Hepatocyte (in vitro differentiated cells): ENCODE measurements at regions not wholly inside any gene's neighbourhood (a gene's known extent, or its start where the extent isn't known, plus 50 kb on each side); places are given as distances from the start of the nearest gene placed in this dataset.

Experiments
- DNase-seq: peaks from one replicate; pipeline ENCODE4 v3.0.0-alpha.2; 2016; ENCODE audit warnings: low spot score
- H2AFZ ChIP-seq: fragments of 200-600 bp; sonication (generic); 2 replicates; pipeline ENCODE4 v1.6.0; 2016; ENCODE audit warnings: antibody characterized with exemption, mild to moderate bottlenecking
- H3K27ac ChIP-seq: fragments of 200-600 bp; sonication (generic); 2 replicates; pipeline ENCODE4 v1.5.1; 2016; ENCODE audit warnings: mild to moderate bottlenecking
- H3K27me3 ChIP-seq: fragments of 200-600 bp; sonication (generic); 2 replicates; pipeline ENCODE4 v1.6.1; 2016
- H3K36me3 ChIP-seq: fragments of 200-600 bp; sonication (generic); replicated peaks from 2 replicates; pipeline ENCODE4 v1.5.1; 2016; ENCODE audit warnings: low read depth; ENCODE audit not compliant: insufficient read depth
- H3K4me1 ChIP-seq: fragments of 200-600 bp; sonication (generic); 2 replicates; pipeline ENCODE4 v1.5.1; 2016; ENCODE audit warnings: mild to moderate bottlenecking, moderate library complexity; ENCODE audit not compliant: insufficient read depth
- H3K4me2 ChIP-seq: fragments of 200-600 bp; sonication (generic); 2 replicates; pipeline ENCODE4 v1.6.0; 2016
- H3K4me3 ChIP-seq: fragments of 200-600 bp; sonication (generic); 2 replicates; pipeline ENCODE4 v1.5.1; 2016; ENCODE audit warnings: mild to moderate bottlenecking
- H3K79me2 ChIP-seq: fragments of 200-600 bp; sonication (generic); 2 replicates; pipeline ENCODE4 v1.6.0; 2017; ENCODE audit warnings: mild to moderate bottlenecking
- H3K9me2 ChIP-seq: fragments of 200-600 bp; sonication (generic); replicated peaks from 2 replicates; pipeline ENCODE4 v1.6.0; 2017; ENCODE audit warnings: mild to moderate bottlenecking; ENCODE audit not compliant: insufficient read depth
- H3K9me3 ChIP-seq: fragments of 200-600 bp; sonication (generic); 2 replicates; pipeline ENCODE4 v1.5.1; 2016; ENCODE audit warnings: low read depth, mild to moderate bottlenecking
- H4K20me1 ChIP-seq: fragments of 200-600 bp; sonication (generic); 2 replicates; pipeline ENCODE4 v1.6.0; 2016; ENCODE audit warnings: mild to moderate bottlenecking; ENCODE audit not compliant: insufficient read depth, poor library complexity, severe bottlenecking
- CTCF ChIP-seq: fragments of 200-600 bp; sonication (generic); IDR thresholded peaks from 2 replicates; pipeline ENCODE4 v1.5.1; 2016; ENCODE audit warnings: antibody characterized with exemption, mild to moderate bottlenecking; ENCODE audit not compliant: poor library complexity
- EZH2 ChIP-seq: fragments of 200-600 bp; sonication (generic); IDR thresholded peaks from 2 replicates; pipeline ENCODE4 v1.6.1; 2016; ENCODE audit warnings: antibody characterized with exemption, mild to moderate bottlenecking, borderline replicate concordance
- EZH2phosphoT487 ChIP-seq: fragments of 200-600 bp; sonication (generic); IDR thresholded peaks from one replicate; pipeline ENCODE4 v1.6.1; 2018; ENCODE audit warnings: antibody characterized with exemption, mild to moderate bottlenecking, low read depth, moderate library complexity; ENCODE audit not compliant: unreplicated experiment, severe bottlenecking
- WGBS: methylation state at CpG from one replicate; pipeline ENCODE4 v1.1.6; 2016; ENCODE audit warnings: low lambda C conversion rate; ENCODE audit errors: missing lambda C conversion rate; 5-methylcytosine and 5-hydroxymethylcytosine counted together

- Histone ChIP-seq H3K36me3 (no peaks in the 10 kb centered on the region), H3K79me2 (no peaks in the 10 kb centered on the region), H3K4me3 (no peak overlapping the region), H3K4me1 (no peaks in the 10 kb centered on the region), H3K4me2 (no peak overlapping the region), H3K9me2 (no peaks in the 10 kb centered on the region), H2AFZ (no peak overlapping the region), H3K9me3 (no peaks in the 10 kb centered on the region), H4K20me1 (no peaks in the 10 kb centered on the region), H3K27ac (no peak overlapping the region), H3K27me3 (no peaks in the 10 kb centered on the region)
- TF ChIP-seq CTCF, result no peak
- no peak for TF ChIP-seq EZH2phosphoT487
- no peak for TF ChIP-seq EZH2
- no peak for DNase-seq
These were observed 339.5 kb downstream of the PTPRU start for GRCh38 chr1:29575826-29576225.

GRCh38 chr1:29575277-29575676 is 339.0 kb downstream of the PTPRU start:
- H3K4me3 ChIP-seq, result no peak overlapping the region
- H3K79me2 ChIP-seq, result no peaks in the 10 kb centered on the region
- no peaks in the 10 kb centered on the region for H4K20me1 ChIP-seq
- H3K27me3 ChIP-seq, result no peaks in the 10 kb centered on the region
- H3K9me2 ChIP-seq, result no peaks in the 10 kb centered on the region
- no peak for DNase-seq
- H3K4me2 ChIP-seq, result no peak overlapping the region
- H2AFZ ChIP-seq, result no peak overlapping the region
- 76% methylated on average over 6 of the region's 6 CpGs for WGBS
- H3K4me1 ChIP-seq, result no peaks in the 10 kb centered on the region
- H3K9me3 ChIP-seq, result no peaks in the 10 kb centered on the region
- H3K36me3 ChIP-seq, result no peaks in the 10 kb centered on the region
- no peak overlapping the region for H3K27ac ChIP-seq
- no peak for TF ChIP-seq EZH2phosphoT487
- TF ChIP-seq EZH2, result no peak
- TF ChIP-seq CTCF, result no peak

- Histone ChIP-seq H3K9me2 (no peaks in the 10 kb centered on the region), H3K27me3 (no peaks in the 10 kb centered on the region), H3K4me2 (no peak overlapping the region), H3K79me2 (no peaks in the 10 kb centered on the region), H2AFZ (no peak overlapping the region), H3K4me3 (no peak overlapping the region), H4K20me1 (no peaks in the 10 kb centered on the region), H3K36me3 (no peaks in the 10 kb centered on the region), H3K9me3 (no peaks in the 10 kb centered on the region), H3K4me1 (no peaks in the 10 kb centered on the region), H3K27ac (no peak overlapping the region)
- TF ChIP-seq EZH2phosphoT487 (no peak), EZH2 (no peak), CTCF (no peak)
- no peak for DNase-seq
- WGBS, result 95% methylated on average over 2 of the region's 2 CpGs
These were observed 338.5 kb downstream of the PTPRU start for GRCh38 chr1:29574871-29575270.

GRCh38 chr1:29569971-29570634 is 333.8 kb downstream of the PTPRU start:
- H3K36me3 ChIP-seq, result no peaks in the 10 kb centered on the region
- H3K4me3 ChIP-seq, result no peak overlapping the region
- H3K4me1 ChIP-seq, result no peaks in the 10 kb centered on the region
- TF ChIP-seq CTCF (no peak), EZH2 (no peak), EZH2phosphoT487 (no peak)
- peak; percentile 65 for DNase-seq
- H3K27ac ChIP-seq, result no peak overlapping the region
- no peaks in the 10 kb centered on the region for H3K27me3 ChIP-seq
- H2AFZ ChIP-seq, result no peak overlapping the region
- no peaks in the 10 kb centered on the region for H3K79me2 ChIP-seq
- no peak overlapping the region for H3K4me2 ChIP-seq
- 68% methylated on average over 5 of the region's 5 CpGs for WGBS
- H3K9me3 ChIP-seq, result peaks cover 3% of the 10 kb centered on the region
- no peaks in the 10 kb centered on the region for H3K9me2 ChIP-seq
- no peaks in the 10 kb centered on the region for H4K20me1 ChIP-seq
